GM21825 (cell line): ENCODE measurements at regions not wholly inside any gene's neighbourhood (a gene's known extent, or its start where the extent isn't known, plus 50 kb on each side); places are given as distances from the start of the nearest gene placed in this dataset.

Experiments
- ATAC-seq: cut with Tn5 transposase; IDR thresholded peaks from one replicate; pipeline ENCODE4 v1.9.1; 2021; ENCODE audit warnings: mild to moderate bottlenecking, moderate library complexity; ENCODE audit not compliant: unreplicated experiment

GRCh38 chr1:88247666-88248065 is 436.4 kb upstream of the PKN2 start:
- ATAC-seq, result no peak

GRCh38 chr1:88250915-88251314 is 433.2 kb upstream of the PKN2 start:
- no peak for ATAC-seq

GRCh38 chr1:88252745-88253144 is 431.3 kb upstream of the PKN2 start:
- no peak for ATAC-seq

- no peak for ATAC-seq
Observed at GRCh38 chr1:88265606-88266005, 418.5 kb upstream of the PKN2 start.

GRCh38 chr1:88266051-88266450 is 418.0 kb upstream of the PKN2 start:
- no peak for ATAC-seq

GRCh38 chr1:88272216-88272615 is 411.9 kb upstream of the PKN2 start:
- no peak for ATAC-seq

GRCh38 chr1:88274431-88274830 is 409.6 kb upstream of the PKN2 start:
- ATAC-seq, result no peak

GRCh38 chr1:88275259-88275862 is 408.7 kb upstream of the PKN2 start:
- no peak for ATAC-seq

- ATAC-seq, result no peak
Observed at GRCh38 chr1:88276163-88276562, 407.9 kb upstream of the PKN2 start.

- no peak for ATAC-seq
Observed at GRCh38 chr1:88284066-88284465, 400.0 kb upstream of the PKN2 start.

GRCh38 chr1:88284666-88285366 is 399.3 kb upstream of the PKN2 start:
- no peak for ATAC-seq

- ATAC-seq, result no peak
Observed at GRCh38 chr1:88286716-88287115, 397.4 kb upstream of the PKN2 start.

- ATAC-seq, result no peak
Observed at GRCh38 chr1:88288571-88288970, 395.5 kb upstream of the PKN2 start.

GRCh38 chr1:88289401-88290102 is 394.5 kb upstream of the PKN2 start:
- no peak for ATAC-seq

- ATAC-seq, result no peak
Observed at GRCh38 chr1:88291611-88292354, 392.3 kb upstream of the PKN2 start.

- ATAC-seq, result no peak
Observed at GRCh38 chr1:88293691-88294190, 390.3 kb upstream of the PKN2 start.

GRCh38 chr1:88296227-88296626 is 387.8 kb upstream of the PKN2 start:
- ATAC-seq, result no peak

GRCh38 chr1:88296642-88297041 is 387.4 kb upstream of the PKN2 start:
- ATAC-seq, result no peak

GRCh38 chr1:88298506-88298905 is 385.6 kb upstream of the PKN2 start:
- no peak for ATAC-seq

- ATAC-seq, result no peak
Observed at GRCh38 chr1:88300752-88301263, 383.3 kb upstream of the PKN2 start.

- no peak for ATAC-seq
Observed at GRCh38 chr1:88302843-88303486, 381.1 kb upstream of the PKN2 start.
